SH-SY5Y (cell line): ENCODE measurements at regions not wholly inside any gene's neighbourhood (a gene's known extent, or its start where the extent isn't known, plus 50 kb on each side); places are given as distances from the start of the nearest gene placed in this dataset.

Source experiments
- GATA2 ChIP-seq: IDR thresholded peaks from 2 replicates; pipeline ENCODE4 v1.6.1; 2011; ENCODE audit warnings: mild to moderate bottlenecking, low read depth, low read length
- GATA3 ChIP-seq: IDR thresholded peaks from 2 replicates; pipeline ENCODE4 v1.6.1; 2011; ENCODE audit warnings: low read depth, mild to moderate bottlenecking, low read length, moderate library complexity

GRCh38 chr9:107624234-107624948 lies 134.8 kb upstream of the KLF4 start:
- TF ChIP-seq GATA2 (no peak), GATA3 (no peak)
